Left colon (tissue), 2 donors: ENCODE measurements at regions not wholly inside any gene's neighbourhood (a gene's known extent, or its start where the extent isn't known, plus 50 kb on each side); places are given as distances from the start of the nearest gene placed in this dataset.

ENCODE experiments used
- ATAC-seq: fragments of 200-7000 bp; cut with Tn5 transposase; one replicate; pipeline ENCODE4 v1.9.1; 2020; ENCODE audit warnings: mild to moderate bottlenecking, moderate library complexity
- DNase-seq, 2 donors: peaks; one replicate each; pipeline ENCODE4 v3.0.0-alpha.2; 2020
- intact Hi-C, 2 donors: fragments of 100-400 bp; cut with DNase I in 1 of 2; cut with micrococcal nuclease in 1 of 2; formaldehyde crosslinking; loops; one replicate each; pipeline versions ENCODE4 v1.11.2 to v1.14.0; 2022; cut with DNase I, micrococcal nuclease
- donor health status: DM: no; HTN: no; CAD: no.
- donor health status: DM: yes; HTN: yes; CAD: no.

- peak; percentile 77 for ATAC-seq
- DNase-seq = peak in 1 of 2 donors; percentile 63
- intact Hi-C loops = no loop called here
Observed at GRCh38 chr2:6773007-6773693, 92.6 kb downstream of the CMPK2 start.

- intact Hi-C loops = no loop called here
- no peak for ATAC-seq
Observed at GRCh38 chr2:6773694-6774044, 92.0 kb downstream of the CMPK2 start.

GRCh38 chr2:6776125-6776524 lies 89.6 kb downstream of the CMPK2 start:
- ATAC-seq (no peak), DNase-seq (no peak)
- intact Hi-C loops = no loop called here

More at GRCh38 chr2:6773694-6774044, 92.0 kb downstream of the CMPK2 start:
- no peak for DNase-seq

GRCh38 chr2:6777626-6778025 lies 88.1 kb downstream of the CMPK2 start:
- intact Hi-C loops = no loop called here
- DNase-seq (no peak), ATAC-seq (no peak)

GRCh38 chr2:6780765-6781274 lies 84.9 kb downstream of the CMPK2 start:
- intact Hi-C loops = no loop called here
- ATAC-seq = no peak
- DNase-seq = peak; percentile 30 to 41

- ATAC-seq (no peak), DNase-seq (no peak)
- intact Hi-C loops = no loop called here
Observed at GRCh38 chr2:6782517-6783237, 83.0 kb downstream of the CMPK2 start.

GRCh38 chr2:6783238-6783614 lies 82.5 kb downstream of the CMPK2 start:
- intact Hi-C loops = no loop called here
- ATAC-seq = no peak
- DNase-seq = no peak

GRCh38 chr2:6784291-6784690 lies 81.4 kb downstream of the CMPK2 start:
- DNase-seq (no peak), ATAC-seq (no peak)
- intact Hi-C loops = no loop called here

- DNase-seq (no peak), ATAC-seq (no peak)
- intact Hi-C loops = no loop called here
Observed at GRCh38 chr2:6785493-6785892, 80.2 kb downstream of the CMPK2 start.

GRCh38 chr2:6787376-6787775 lies 78.3 kb downstream of the CMPK2 start:
- ATAC-seq = no peak
- no peak for DNase-seq
- intact Hi-C loops = no loop called here

- ATAC-seq = no peak
Observed at GRCh38 chr2:6788614-6789013, 77.1 kb downstream of the CMPK2 start.

GRCh38 chr2:6789559-6790138 lies 76.1 kb downstream of the CMPK2 start:
- DNase-seq = no peak
- no peak for ATAC-seq
- intact Hi-C loops = no loop called here

More at GRCh38 chr2:6788614-6789013, 77.1 kb downstream of the CMPK2 start:
- intact Hi-C loops = no loop called here
- no peak for DNase-seq

- ATAC-seq (no peak), DNase-seq (no peak)
- intact Hi-C loops = no loop called here
Observed at GRCh38 chr2:6791682-6792081, 74.0 kb downstream of the CMPK2 start.

GRCh38 chr2:6792883-6793282 lies 72.8 kb downstream of the CMPK2 start:
- intact Hi-C loops = no loop called here
- DNase-seq (no peak), ATAC-seq (no peak)

- DNase-seq = no peak
- no peak for ATAC-seq
- intact Hi-C loops = no loop called here
Observed at GRCh38 chr2:6793371-6793770, 72.3 kb downstream of the CMPK2 start.

GRCh38 chr2:6793913-6794312 lies 71.8 kb downstream of the CMPK2 start:
- ATAC-seq = no peak
- no peak for DNase-seq
- intact Hi-C loops = no loop called here

- ATAC-seq = no peak
Observed at GRCh38 chr2:6794448-6794847, 71.3 kb downstream of the CMPK2 start.

More at GRCh38 chr2:6794448-6794847, 71.3 kb downstream of the CMPK2 start:
- intact Hi-C loops = no loop called here
- no peak for DNase-seq
